Esophagus (tissue), 2 donors: ENCODE measurements at regions not wholly inside any gene's neighbourhood (a gene's known extent, or its start where the extent isn't known, plus 50 kb on each side); places are given as distances from the start of the nearest gene placed in this dataset.

Experiments
- H3K27ac ChIP-seq, 2 donors: one replicate each; pipeline ENCODE4 v1.5.1; 2013; ENCODE audit warnings: low read depth in 2 of 2, mild to moderate bottlenecking in 2 of 2, inconsistent platforms in 1 of 2, low read length in 1 of 2, moderate library complexity in 1 of 2
- H3K27me3 ChIP-seq, 2 donors: one replicate each; pipeline ENCODE4 v1.6.1; 2013; ENCODE audit warnings: low read length in 2 of 2, control low read depth in 1 of 2, mild to moderate bottlenecking in 1 of 2; ENCODE audit not compliant: insufficient read depth in 2 of 2, control insufficient read depth in 1 of 2
- H3K36me3 ChIP-seq, 2 donors: one replicate each; pipeline ENCODE4 v1.6.1; 2013; ENCODE audit warnings: low read length in 1 of 2; ENCODE audit not compliant: control insufficient read depth in 2 of 2, insufficient read depth in 2 of 2
- H3K4me1 ChIP-seq, 2 donors: one replicate each; pipeline ENCODE4 v1.6.1; 2013; ENCODE audit warnings: low read length in 1 of 2; ENCODE audit not compliant: control insufficient read depth in 2 of 2, insufficient read depth in 2 of 2
- H3K4me3 ChIP-seq, 2 donors: one replicate each; pipeline ENCODE4 v1.5.1; 2013; ENCODE audit warnings: low read length in 2 of 2, mild to moderate bottlenecking in 2 of 2, low read depth in 1 of 2, moderate library complexity in 1 of 2
- H3K9me3 ChIP-seq, 2 donors: one replicate each; pipeline ENCODE4 v1.6.1; 2013; ENCODE audit warnings: mild to moderate bottlenecking in 2 of 2, low read depth in 1 of 2, low read length in 1 of 2, moderate library complexity in 1 of 2; ENCODE audit not compliant: control insufficient read depth in 2 of 2, insufficient read depth in 1 of 2
- WGBS, 2 donors: extraction: QIAGEN DNeasy Blood & Tissue Kit; methylation state at CpG; one replicate each; pipeline ENCODE4 v1.1.7; 2013; 5-methylcytosine and 5-hydroxymethylcytosine counted together
- donor health status: healthy with polysubstance abuse.
- donor health status: Bipolar disorder and iron deficiency.

GRCh38 chr14:25929881-25930615, 667.8 kb downstream of the NOVA1 start:
- WGBS, 2 donors, result 80 to 83% methylated on average over 7 of the region's 7 CpGs
- no peaks in the 10 kb centered on the region for H3K36me3 ChIP-seq
- no peak overlapping the region for H3K4me3 ChIP-seq
- no peak overlapping the region for H3K27ac ChIP-seq
- H3K27me3 ChIP-seq, result no peaks in the 10 kb centered on the region
- H3K4me1 ChIP-seq, result no peaks in the 10 kb centered on the region
- H3K9me3 ChIP-seq, result no peaks in the 10 kb centered on the region

- Histone ChIP-seq H3K27ac (no peak overlapping the region), H3K36me3 (no peaks in the 10 kb centered on the region), H3K4me1 (no peaks in the 10 kb centered on the region), H3K4me3 (no peak overlapping the region), H3K9me3 (no peaks in the 10 kb centered on the region), H3K27me3 (no peaks in the 10 kb centered on the region)
- WGBS, 2 donors, result 81 to 86% methylated on average over 9 of the region's 9 CpGs
Observed at GRCh38 chr14:25911831-25912230, 686.0 kb downstream of the NOVA1 start.

DNA sequence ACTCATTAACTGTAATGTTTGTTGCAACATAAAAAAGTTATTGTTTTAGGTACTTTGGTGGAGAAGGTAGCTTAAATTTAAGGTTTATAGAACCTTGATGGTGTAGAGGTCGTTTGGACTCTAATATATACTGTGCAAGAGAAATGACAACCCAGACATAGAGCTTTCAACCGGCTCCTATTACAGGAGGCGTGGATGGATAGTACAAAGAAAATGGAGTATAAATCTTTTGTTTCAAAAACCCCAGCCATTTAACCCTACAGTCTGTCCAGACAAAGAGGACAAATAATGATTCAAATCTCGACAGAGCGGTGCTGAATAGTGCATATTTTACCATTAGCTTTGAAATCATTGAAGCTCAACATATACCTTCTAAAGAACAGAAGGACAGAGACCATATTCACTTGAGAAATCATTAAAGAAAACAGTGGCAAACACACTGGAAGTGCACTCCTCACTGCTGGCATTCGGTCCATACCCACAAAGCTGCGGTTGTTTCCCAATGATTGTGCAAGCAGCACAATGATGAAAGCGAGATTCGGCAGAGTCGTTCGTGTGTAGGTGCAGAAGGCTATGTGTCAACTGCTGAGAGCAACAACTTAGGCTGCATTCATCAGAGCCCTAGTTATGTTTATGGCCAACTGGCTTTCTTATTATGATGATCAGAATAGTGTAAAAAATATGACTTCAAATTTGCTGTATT, 688.6 kb downstream of the NOVA1 start:
- H3K4me3 ChIP-seq, result no peak overlapping the region
- WGBS, 2 donors, result 78 to 81% methylated on average over 11 of the region's 11 CpGs
- H3K9me3 ChIP-seq, result no peaks in the 10 kb centered on the region
- no peaks in the 10 kb centered on the region for H3K36me3 ChIP-seq
- no peaks in the 10 kb centered on the region for H3K4me1 ChIP-seq
- no peak overlapping the region for H3K27ac ChIP-seq
- no peaks in the 10 kb centered on the region for H3K27me3 ChIP-seq

GRCh38 chr14:25908277-25909044, 689.4 kb downstream of the NOVA1 start:
- 70 to 76% methylated on average over 3 of the region's 3 CpGs for WGBS, 2 donors
- H3K36me3 ChIP-seq, result no peaks in the 10 kb centered on the region
- no peaks in the 10 kb centered on the region for H3K9me3 ChIP-seq
- H3K4me3 ChIP-seq, result no peak overlapping the region
- no peak overlapping the region for H3K27ac ChIP-seq
- no peaks in the 10 kb centered on the region for H3K4me1 ChIP-seq
- no peaks in the 10 kb centered on the region for H3K27me3 ChIP-seq

- WGBS, 2 donors, result 35 to 36% methylated on average over 3 of the region's 3 CpGs
- Histone ChIP-seq H3K27ac (no peak overlapping the region), H3K9me3 (no peaks in the 10 kb centered on the region), H3K4me3 (no peak overlapping the region), H3K27me3 (no peaks in the 10 kb centered on the region), H3K4me1 (no peaks in the 10 kb centered on the region), H3K36me3 (no peaks in the 10 kb centered on the region)
Observed at GRCh38 chr14:25904446-25904845, 693.4 kb downstream of the NOVA1 start.

- Histone ChIP-seq H3K4me1 (no peaks in the 10 kb centered on the region), H3K27me3 (no peaks in the 10 kb centered on the region), H3K27ac (no peak overlapping the region), H3K9me3 (no peaks in the 10 kb centered on the region), H3K36me3 (no peaks in the 10 kb centered on the region), H3K4me3 (no peak overlapping the region)
- 62 to 69% methylated on average over 1 of the region's 1 CpG for WGBS, 2 donors
Observed at GRCh38 chr14:25899197-25899596, 698.6 kb downstream of the NOVA1 start.

GRCh38 chr14:25896777-25897176, 701.1 kb downstream of the NOVA1 start:
- Histone ChIP-seq H3K36me3 (no peaks in the 10 kb centered on the region), H3K4me3 (no peak overlapping the region), H3K4me1 (no peaks in the 10 kb centered on the region), H3K9me3 (no peaks in the 10 kb centered on the region), H3K27me3 (no peaks in the 10 kb centered on the region), H3K27ac (no peak overlapping the region)
- WGBS, 2 donors, result 55 to 56% methylated on average over 1 of the region's 1 CpG

- H3K36me3 ChIP-seq, result no peaks in the 10 kb centered on the region
- H3K27ac ChIP-seq, result no peak overlapping the region
- H3K4me1 ChIP-seq, result no peaks in the 10 kb centered on the region
- no peak overlapping the region for H3K4me3 ChIP-seq
- H3K27me3 ChIP-seq, result no peaks in the 10 kb centered on the region
- WGBS, 2 donors, result 83 to 85% methylated on average over 3 of the region's 3 CpGs
- H3K9me3 ChIP-seq, result no peaks in the 10 kb centered on the region
Observed at GRCh38 chr14:25895740-25896139, 702.1 kb downstream of the NOVA1 start.

DNA sequence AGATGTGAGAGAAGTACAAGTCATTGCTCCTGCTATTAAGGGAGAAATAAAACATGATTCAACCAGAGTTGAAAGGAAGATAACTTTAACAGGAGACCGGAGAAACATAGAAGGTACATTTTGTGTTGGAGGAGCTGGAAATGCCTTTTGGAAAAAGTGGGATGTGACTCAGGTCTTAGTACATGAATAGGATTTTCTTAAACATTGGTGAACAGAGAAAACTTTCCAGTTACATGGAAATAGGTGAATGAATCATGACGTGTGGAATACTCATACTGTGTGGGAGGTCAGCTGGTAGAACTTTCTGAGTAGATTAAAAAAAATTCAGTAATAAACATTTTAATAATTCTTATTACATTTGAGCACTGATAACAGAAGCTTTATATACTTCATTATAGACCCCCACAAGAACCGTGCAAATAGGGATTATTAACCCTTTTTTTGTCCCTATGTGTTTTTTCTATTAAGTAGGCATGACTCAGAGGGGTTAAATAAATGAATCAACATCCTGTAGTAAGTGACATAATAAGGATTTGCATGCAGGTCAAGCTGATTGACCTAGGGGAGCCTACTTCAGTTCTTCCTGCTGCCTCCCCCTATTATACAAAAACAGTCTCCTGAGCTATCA, 710.5 kb downstream of the NOVA1 start:
- H3K9me3 ChIP-seq, result no peaks in the 10 kb centered on the region
- H3K36me3 ChIP-seq, result no peaks in the 10 kb centered on the region
- H3K4me1 ChIP-seq, result no peaks in the 10 kb centered on the region
- WGBS, 2 donors, result 41 to 51% methylated on average over 3 of the region's 3 CpGs
- H3K27ac ChIP-seq, result no peak overlapping the region
- no peak overlapping the region for H3K4me3 ChIP-seq
- H3K27me3 ChIP-seq, result no peaks in the 10 kb centered on the region
